NB4 (cell line): ENCODE measurements at regions not wholly inside any gene's neighbourhood (a gene's known extent, or its start where the extent isn't known, plus 50 kb on each side); places are given as distances from the start of the nearest gene placed in this dataset.

Experiments
- CTCF ChIP-seq: IDR thresholded peaks from one replicate; pipeline ENCODE4 v1.5.1; 2012; ENCODE audit warnings: low read depth, low read length
- POLR2A ChIP-seq: IDR thresholded peaks from 2 replicates; pipeline ENCODE4 v1.6.1; 2011; ENCODE audit warnings: mild to moderate bottlenecking; ENCODE audit not compliant: insufficient read length; ENCODE audit errors: extremely low read depth

GRCh38 chr2:142325870-142326269 is 195.1 kb upstream of the LRP1B start:
- TF ChIP-seq POLR2A (no peak), CTCF (no peak)
